HG02943 (cell line): ENCODE measurements at regions not wholly inside any gene's neighbourhood (a gene's known extent, or its start where the extent isn't known, plus 50 kb on each side); places are given as distances from the start of the nearest gene placed in this dataset.

Experiments
- ATAC-seq: cut with Tn5 transposase; IDR thresholded peaks from one replicate; pipeline ENCODE4 v1.9.1; 2021; ENCODE audit warnings: mild to moderate bottlenecking, low read depth, moderate library complexity; ENCODE audit not compliant: unreplicated experiment

GRCh38 chr15:93418566-93418965 is 329.6 kb upstream of the RGMA start:
- no peak for ATAC-seq

- ATAC-seq = no peak
Observed at GRCh38 chr15:93417631-93418030, 328.6 kb upstream of the RGMA start.

GRCh38 chr15:93417156-93417555 is 328.1 kb upstream of the RGMA start:
- no peak for ATAC-seq

GRCh38 chr15:93415576-93415975 is 326.6 kb upstream of the RGMA start:
- no peak for ATAC-seq

GRCh38 chr15:93414576-93415231 is 325.7 kb upstream of the RGMA start:
- no peak for ATAC-seq

GRCh38 chr15:93413745-93414144 is 324.7 kb upstream of the RGMA start:
- no peak for ATAC-seq

- no peak for ATAC-seq
Observed at GRCh38 chr15:93399121-93399520, 310.1 kb upstream of the RGMA start.

- no peak for ATAC-seq
Observed at GRCh38 chr15:93389211-93389610, 300.2 kb upstream of the RGMA start.

GRCh38 chr15:93384886-93385285 is 295.9 kb upstream of the RGMA start:
- ATAC-seq = no peak

- ATAC-seq = no peak
Observed at GRCh38 chr15:93382200-93382820, 293.3 kb upstream of the RGMA start.

GRCh38 chr15:93378558-93378957 is 289.5 kb upstream of the RGMA start:
- ATAC-seq = no peak

GRCh38 chr15:93372865-93373223 is 283.8 kb upstream of the RGMA start:
- ATAC-seq = no peak

GRCh38 chr15:93372208-93372864 is 283.3 kb upstream of the RGMA start:
- ATAC-seq = no peak

GRCh38 chr15:93366387-93367100 is 277.5 kb upstream of the RGMA start:
- ATAC-seq = no peak

- no peak for ATAC-seq
Observed at GRCh38 chr15:93362821-93363220, 273.8 kb upstream of the RGMA start.

GRCh38 chr15:93362203-93362602 is 273.2 kb upstream of the RGMA start:
- no peak for ATAC-seq

- ATAC-seq = no peak
Observed at GRCh38 chr15:93361703-93362102, 272.7 kb upstream of the RGMA start.

- ATAC-seq = no peak
Observed at GRCh38 chr15:93360976-93361375, 272.0 kb upstream of the RGMA start.

- ATAC-seq = no peak
Observed at GRCh38 chr15:93360318-93360717, 271.3 kb upstream of the RGMA start.

GRCh38 chr15:93359425-93360131 is 270.6 kb upstream of the RGMA start:
- no peak for ATAC-seq

GRCh38 chr15:93359060-93359408 is 270.0 kb upstream of the RGMA start:
- no peak for ATAC-seq
